ENCODE measurements at regions not wholly inside any gene's neighbourhood (a gene's known extent, or its start where the extent isn't known, plus 50 kb on each side); places are given as distances from the start of the nearest gene placed in this dataset.

- intact Hi-C loops (cut with DNase I), result no loop called here
- no peak for ATAC-seq
These were observed 731.9 kb upstream of the VRK2 start for GRCh38 chr2:57314682-57315081.

GRCh38 chr2:57330447-57330846, 716.2 kb upstream of the VRK2 start:
- WGBS, 2 donors, result 17 to 28% methylated on average over 2 of the region's 2 CpGs
- ATAC-seq, result no peak
- H3K36me3 ChIP-seq (replicated peaks in 1 of 2; ENCODE audit: insufficient read depth in 1 of 2, low read depth in 2 of 2), result no peaks in the 10 kb centered on the region
- TF ChIP-seq CTCF (IDR thresholded peaks at IDR 0.05), result no peak
- TF ChIP-seq POLR2A (IDR thresholded peaks at IDR 0.05), result no peak
- H3K27me3 ChIP-seq, result no peaks in the 10 kb centered on the region
- no peaks in the 10 kb centered on the region for H3K9me3 ChIP-seq
- no peak overlapping the region for H3K27ac ChIP-seq
- H3K4me3 ChIP-seq, result no peak overlapping the region
- H3K4me1 ChIP-seq, result no peaks in the 10 kb centered on the region
- no peak for DNase-seq
- intact Hi-C loops (cut with DNase I), result no loop called here

More at GRCh38 chr2:57314682-57315081, 731.9 kb upstream of the VRK2 start:
- Histone ChIP-seq H3K27ac (no peak overlapping the region), H3K27me3 (no peaks in the 10 kb centered on the region), H3K9me3 (no peaks in the 10 kb centered on the region), H3K36me3 (replicated peaks in 1 of 2; ENCODE audit: insufficient read depth in 1 of 2, low read depth in 2 of 2) (no peaks in the 10 kb centered on the region), H3K4me3 (no peak overlapping the region), H3K4me1 (no peaks in the 10 kb centered on the region)
- TF ChIP-seq CTCF (IDR thresholded peaks at IDR 0.05), result no peak
- TF ChIP-seq POLR2A (IDR thresholded peaks at IDR 0.05), result no peak
- no peak for DNase-seq

GRCh38 chr2:57333221-57333620, 713.4 kb upstream of the VRK2 start:
- Histone ChIP-seq H3K27ac (no peak overlapping the region), H3K4me3 (no peak overlapping the region), H3K9me3 (no peaks in the 10 kb centered on the region), H3K4me1 (no peaks in the 10 kb centered on the region), H3K36me3 (replicated peaks in 1 of 2; ENCODE audit: insufficient read depth in 1 of 2, low read depth in 2 of 2) (no peaks in the 10 kb centered on the region), H3K27me3 (no peaks in the 10 kb centered on the region)
- WGBS, 2 donors, result 81 to 91% methylated on average over 1 of the region's 1 CpG
- DNase-seq (no peak), ATAC-seq (no peak)
- intact Hi-C loops (cut with DNase I), result no loop called here
- no peak for TF ChIP-seq CTCF (IDR thresholded peaks at IDR 0.05)
- TF ChIP-seq POLR2A (IDR thresholded peaks at IDR 0.05), result no peak

GRCh38 chr2:57343391-57344006, 703.1 kb upstream of the VRK2 start:
- ATAC-seq (no peak), DNase-seq (no peak)
- WGBS, 2 donors, result 86 to 92% methylated on average over 1 of the region's 1 CpG
- no peak overlapping the region for H3K4me3 ChIP-seq
- H3K27ac ChIP-seq, result no peak overlapping the region
- H3K9me3 ChIP-seq, result no peaks in the 10 kb centered on the region
- H3K36me3 ChIP-seq (replicated peaks in 1 of 2; ENCODE audit: insufficient read depth in 1 of 2, low read depth in 2 of 2), result no peaks in the 10 kb centered on the region
- intact Hi-C loops (cut with DNase I), result no loop called here
- no peak for TF ChIP-seq POLR2A (IDR thresholded peaks at IDR 0.05)
- no peak for TF ChIP-seq CTCF (IDR thresholded peaks at IDR 0.05)
- H3K27me3 ChIP-seq, result no peaks in the 10 kb centered on the region
- no peaks in the 10 kb centered on the region for H3K4me1 ChIP-seq

GRCh38 chr2:57368190-57368589, 678.4 kb upstream of the VRK2 start:
- 84 to 89% methylated on average over 1 of the region's 1 CpG for WGBS, 2 donors
- no peaks in the 10 kb centered on the region for H3K9me3 ChIP-seq
- no peak overlapping the region for H3K4me3 ChIP-seq
- H3K27ac ChIP-seq, result no peak overlapping the region
- peaks cover 5% of the 10 kb centered on the region for H3K4me1 ChIP-seq
- intact Hi-C loops (cut with DNase I), result no loop called here
- H3K36me3 ChIP-seq (replicated peaks in 1 of 2; ENCODE audit: insufficient read depth in 1 of 2, low read depth in 2 of 2), result no peaks in the 10 kb centered on the region
- TF ChIP-seq CTCF (IDR thresholded peaks at IDR 0.05) (no peak), POLR2A (IDR thresholded peaks at IDR 0.05) (no peak)
- no peaks in the 10 kb centered on the region for H3K27me3 ChIP-seq
- ATAC-seq (no peak), DNase-seq (no peak)
